ENCODE measurements at regions not wholly inside any gene's neighbourhood (a gene's known extent, or its start where the extent isn't known, plus 50 kb on each side); places are given as distances from the start of the nearest gene placed in this dataset.

- no peak overlapping the region for H2AFZ ChIP-seq (ENCODE audit: low read depth, low read length)
- H4K20me1 ChIP-seq (ENCODE audit: insufficient read depth) = no peaks in the 10 kb centered on the region
- no peaks in the 10 kb centered on the region for H3K79me2 ChIP-seq (replicated peaks; ENCODE audit: insufficient read depth, low read length)
- H3K4me2 ChIP-seq (ENCODE audit: low read length) = no peak overlapping the region
- no peak overlapping the region for H3K4me3 ChIP-seq (ENCODE audit: low read length)
- H3K9ac ChIP-seq (ENCODE audit: low read length) = no peak overlapping the region
- no peaks in the 10 kb centered on the region for H3K9me3 ChIP-seq (ENCODE audit: low read length)
- no peaks in the 10 kb centered on the region for H3K36me3 ChIP-seq (ENCODE audit: insufficient read depth, low read length)
- H3F3A ChIP-seq (ENCODE audit: insufficient read depth, low read length, poor library complexity, severe bottlenecking) = no peaks in the 10 kb centered on the region
- no peaks in the 10 kb centered on the region for H3K9me2 ChIP-seq (ENCODE audit: insufficient read depth, low read length)
- no peaks in the 10 kb centered on the region for H3K27me3 ChIP-seq (ENCODE audit: insufficient read depth, low read depth, low read length)
- H3K27ac ChIP-seq (ENCODE audit: low read length) = no peak overlapping the region
- TF ChIP-seq RAD21 (conservative IDR thresholded peaks at IDR 0.05) (no peak), REST (IDR thresholded peaks at IDR 0.05; ENCODE audit: borderline replicate concordance) (no peak), EP300 (conservative IDR thresholded peaks at IDR 0.05; ENCODE audit: poor library complexity, severe bottlenecking) (no peak), MXI1 (conservative IDR thresholded peaks at IDR 0.05; ENCODE audit: poor library complexity, severe bottlenecking) (no peak), SMC3 (conservative IDR thresholded peaks at IDR 0.05; ENCODE audit: poor library complexity) (no peak), POLR2AphosphoS5 (IDR thresholded peaks at IDR 0.05) (no peak), CTCF (IDR thresholded peaks at IDR 0.05; ENCODE audit: poor library complexity, severe bottlenecking) (no peak), EZH2 (IDR thresholded peaks at IDR 0.05; ENCODE audit: borderline replicate concordance, insufficient read depth, low read length, poor library complexity, severe bottlenecking) (no peak), TAF1 (IDR thresholded peaks at IDR 0.05; ENCODE audit: low read depth) (no peak)
Observed at GRCh38 chr19:30887042-30887441, 462.2 kb downstream of the TSHZ3 start.

DNA sequence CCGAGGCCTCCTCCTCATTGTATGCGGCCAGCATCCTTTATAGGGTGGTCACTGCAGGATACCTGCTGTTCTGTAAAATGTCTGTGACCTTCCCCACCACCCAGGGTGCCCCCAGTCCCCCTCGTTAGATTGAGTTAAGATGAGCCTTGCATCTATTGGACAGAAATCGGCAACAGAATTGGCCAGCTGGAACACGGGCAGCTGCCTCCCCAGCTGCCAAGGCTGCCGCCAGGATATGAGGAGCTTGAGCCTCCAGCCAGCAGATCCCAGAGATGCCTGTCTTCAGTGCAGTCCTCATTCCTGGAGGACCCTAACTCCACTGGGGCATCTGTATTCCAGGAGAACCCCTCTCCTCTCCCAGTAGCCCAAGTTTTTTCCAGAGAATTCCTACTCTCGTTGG lies 463.0 kb downstream of the TSHZ3 start:
- H3K27me3 ChIP-seq (ENCODE audit: insufficient read depth, low read depth, low read length) = no peaks in the 10 kb centered on the region
- no peaks in the 10 kb centered on the region for H3K9me3 ChIP-seq (ENCODE audit: low read length)
- no peak overlapping the region for H3K4me3 ChIP-seq (ENCODE audit: low read length)
- no peak overlapping the region for H2AFZ ChIP-seq (ENCODE audit: low read depth, low read length)
- H3K36me3 ChIP-seq (ENCODE audit: insufficient read depth, low read length) = no peaks in the 10 kb centered on the region
- no peak overlapping the region for H3K4me2 ChIP-seq (ENCODE audit: low read length)
- H3K9me2 ChIP-seq (ENCODE audit: insufficient read depth, low read length) = no peaks in the 10 kb centered on the region
- no peak overlapping the region for H3K27ac ChIP-seq (ENCODE audit: low read length)
- no peaks in the 10 kb centered on the region for H4K20me1 ChIP-seq (ENCODE audit: insufficient read depth)
- no peak overlapping the region for H3K9ac ChIP-seq (ENCODE audit: low read length)
- no peak for TF ChIP-seq REST (IDR thresholded peaks at IDR 0.05; ENCODE audit: borderline replicate concordance)
- TF ChIP-seq EP300 (conservative IDR thresholded peaks at IDR 0.05; ENCODE audit: poor library complexity, severe bottlenecking) = no peak
- TF ChIP-seq POLR2AphosphoS5 (IDR thresholded peaks at IDR 0.05) = no peak
- no peak for TF ChIP-seq TAF1 (IDR thresholded peaks at IDR 0.05; ENCODE audit: low read depth)
- no peak for TF ChIP-seq MXI1 (conservative IDR thresholded peaks at IDR 0.05; ENCODE audit: poor library complexity, severe bottlenecking)
- no peak for TF ChIP-seq EZH2 (IDR thresholded peaks at IDR 0.05; ENCODE audit: borderline replicate concordance, insufficient read depth, low read length, poor library complexity, severe bottlenecking)
- no peak for TF ChIP-seq CTCF (IDR thresholded peaks at IDR 0.05; ENCODE audit: poor library complexity, severe bottlenecking)
- no peak for TF ChIP-seq RAD21 (conservative IDR thresholded peaks at IDR 0.05)
- TF ChIP-seq SMC3 (conservative IDR thresholded peaks at IDR 0.05; ENCODE audit: poor library complexity) = no peak
- H3K79me2 ChIP-seq (replicated peaks; ENCODE audit: insufficient read depth, low read length) = no peaks in the 10 kb centered on the region
- H3F3A ChIP-seq (ENCODE audit: insufficient read depth, low read length, poor library complexity, severe bottlenecking) = no peaks in the 10 kb centered on the region

Data from neural cell (in vitro differentiated cells).